BLaER1 treated with 17β-estradiol and CSF1 and Interleukin-3, amounts not matched to agents 10 nM and 100 nM (cell line): ENCODE measurements at regions not wholly inside any gene's neighbourhood (a gene's known extent, or its start where the extent isn't known, plus 50 kb on each side); places are given as distances from the start of the nearest gene placed in this dataset.

Source experiments
- H3K27ac ChIP-seq, 11 experiments: shearing (Covaris generic); formaldehyde crosslinking; 2 replicates each; pipeline ENCODE4 v1.8.1; 2022
- H3K27me3 ChIP-seq, 11 experiments: shearing (Covaris generic); formaldehyde crosslinking; 2 replicates each; pipeline ENCODE4 v1.8.1; 2022
- H3K36me3 ChIP-seq, 11 experiments: shearing (Covaris generic); formaldehyde crosslinking; 2 replicates each; pipeline ENCODE4 v1.8.1; 2022
- H3K4me1 ChIP-seq, 10 experiments: shearing (Covaris generic); formaldehyde crosslinking; 2 replicates each; pipeline ENCODE4 v1.8.1; 2022
- H3K4me2 ChIP-seq, 11 experiments: shearing (Covaris generic); formaldehyde crosslinking; 2 replicates each; pipeline ENCODE4 v1.8.1; 2022
- H3K4me3 ChIP-seq, 10 experiments: shearing (Covaris generic); formaldehyde crosslinking; 2 replicates each; pipeline ENCODE4 v1.8.1; 2022
- H3K9ac ChIP-seq, 11 experiments: shearing (Covaris generic); formaldehyde crosslinking; 2 replicates each; pipeline ENCODE4 v1.8.1; 2022
- H3K9me3 ChIP-seq, 11 experiments: shearing (Covaris generic); formaldehyde crosslinking; replicated peaks in 1 of 11; 2 replicates each; pipeline ENCODE4 v1.8.1; 2022
- H4K20me1 ChIP-seq, 11 experiments: shearing (Covaris generic); formaldehyde crosslinking; 2 replicates each; pipeline ENCODE4 v1.8.1; 2022
- Cebpa-rat ChIP-seq, 11 experiments: shearing (Covaris generic); IDR thresholded peaks; 2 replicates each; pipeline ENCODE4 v1.8.1; 2022

DNA sequence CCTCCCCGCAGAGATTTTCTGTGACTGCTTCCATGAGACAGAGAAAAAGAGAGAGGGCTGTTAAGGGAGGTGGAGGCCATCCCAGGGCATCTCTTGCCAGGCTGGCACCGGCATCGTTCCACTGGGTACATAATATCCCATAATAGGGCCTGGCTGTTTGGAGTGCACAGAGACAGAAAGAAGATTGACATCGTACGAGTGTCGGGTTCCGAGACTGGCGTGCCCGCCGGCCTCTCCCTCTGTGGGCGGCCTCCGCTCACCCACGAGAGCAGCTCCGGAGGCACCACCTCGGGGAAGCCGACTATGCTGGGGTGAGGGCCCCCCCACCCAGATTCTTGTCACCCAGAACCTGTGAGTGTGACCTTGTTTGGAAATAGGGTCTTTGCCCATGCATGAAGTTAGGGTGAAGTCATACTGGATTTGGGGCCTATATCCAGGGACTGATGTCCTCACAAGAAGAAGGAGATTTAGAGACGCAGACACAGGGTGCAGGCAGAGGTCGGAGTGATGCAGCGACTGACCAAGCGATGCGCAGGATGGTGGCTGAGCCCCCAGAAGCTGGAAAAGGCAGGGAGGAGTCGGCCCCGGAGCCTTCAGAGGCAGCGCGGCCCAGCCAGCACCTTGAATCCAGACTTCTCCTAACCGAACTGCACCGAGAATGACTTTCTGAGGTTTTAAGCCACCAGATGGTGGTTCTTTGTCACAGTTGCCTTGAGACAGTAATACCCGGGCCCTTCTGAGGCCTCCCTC is 101.8 kb upstream of the CIBAR2 start:
- no peak overlapping the region for H3K4me3 ChIP-seq
- no peaks in the 10 kb centered on the region for H3K27me3 ChIP-seq
- no peak for TF ChIP-seq Cebpa-rat (IDR thresholded peaks at IDR 0.05)
- peaks cover 0 to 17% (median 0%) of the 10 kb centered on the region in 11 experiments; a peak in 3 of 22 replicates for H4K20me1 ChIP-seq
- H3K27ac ChIP-seq = no peak overlapping the region; a peak in 3 of 22 replicates
- H3K4me1 ChIP-seq = peaks cover 3 to 49% (median 28%) of the 10 kb centered on the region in 10 experiments; a peak in 16 of 20 replicates
- H3K4me2 ChIP-seq = peak overlapping the region in 2 of 11 experiments; percentile 19 to 20; a peak in 3 of 22 replicates
- no peaks in the 10 kb centered on the region for H3K36me3 ChIP-seq
- no peak overlapping the region for H3K9ac ChIP-seq
- H3K9me3 ChIP-seq = no peaks in the 10 kb centered on the region

- Histone ChIP-seq H4K20me1 (peaks cover 0 to 13% (median 0%) of the 10 kb centered on the region in 11 experiments; a peak in 3 of 22 replicates), H3K36me3 (no peaks in the 10 kb centered on the region), H3K9ac (no peak overlapping the region), H3K4me3 (no peak overlapping the region), H3K27ac (no peak overlapping the region), H3K9me3 (no peaks in the 10 kb centered on the region), H3K4me2 (0 out of 22 replicates have a peak overlapping the region, but pooled peaks of 1 of the 11 experiments have one; percentile 9), H3K27me3 (peaks cover 0 to 12% (median 0%) of the 10 kb centered on the region in 11 experiments; a peak in 3 of 22 replicates), H3K4me1 (peaks cover 15 to 64% (median 42%) of the 10 kb centered on the region in 10 experiments)
- TF ChIP-seq Cebpa-rat (IDR thresholded peaks at IDR 0.05) = no peak
These were observed 103.3 kb upstream of the CIBAR2 start for GRCh38 chr16:85215478-85216118.

DNA sequence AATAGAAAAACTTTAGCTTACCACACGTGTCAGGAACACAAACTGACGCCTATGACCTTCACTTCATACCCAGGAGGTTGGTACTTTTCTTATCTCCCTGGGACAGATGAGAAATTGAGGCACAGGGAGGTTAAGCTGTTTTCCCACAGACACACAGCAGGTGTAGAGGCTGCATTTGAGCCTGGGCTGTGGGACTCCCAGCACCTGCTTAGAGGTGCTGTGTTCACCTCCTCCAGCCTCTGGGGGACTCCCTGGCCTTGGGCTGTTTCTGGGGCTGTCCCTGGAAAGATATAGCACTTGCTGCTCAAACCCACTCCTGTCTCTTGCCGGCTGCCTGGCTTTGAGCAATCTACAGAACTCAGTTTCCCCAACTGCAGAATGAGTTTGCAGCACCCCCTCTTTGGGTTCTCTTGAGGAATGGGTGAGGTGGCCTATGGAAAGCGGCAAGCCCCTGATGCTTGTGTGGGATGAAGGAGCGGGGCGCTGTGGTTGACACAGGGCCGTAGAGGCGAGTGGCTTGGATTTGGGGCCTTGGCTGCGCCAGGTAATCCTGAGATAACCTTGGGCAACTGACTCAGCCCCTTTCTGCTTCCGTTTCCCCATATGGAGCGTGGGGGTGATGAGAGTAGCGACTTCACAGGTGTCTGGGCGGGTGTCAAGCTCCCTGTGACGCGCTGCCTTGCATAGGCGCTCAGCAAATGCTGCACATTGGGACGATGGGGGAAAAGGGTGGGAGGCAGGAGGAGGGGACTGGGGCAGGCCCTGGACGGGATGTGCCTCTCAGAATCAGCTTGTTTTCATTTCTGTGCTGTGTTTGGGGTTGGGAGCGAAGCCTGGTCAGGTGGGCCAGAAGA is 104.5 kb upstream of the CIBAR2 start:
- Histone ChIP-seq H3K27ac (no peak overlapping the region), H3K4me2 (peak overlapping the region in 4 of 11 experiments; percentile 7 to 37 (median 16); a peak in 5 of 22 replicates), H3K4me3 (no peak overlapping the region), H4K20me1 (peaks cover 0 to 13% (median 0%) of the 10 kb centered on the region in 11 experiments; a peak in 2 of 22 replicates), H3K9ac (no peak overlapping the region), H3K36me3 (no peaks in the 10 kb centered on the region), H3K9me3 (no peaks in the 10 kb centered on the region), H3K4me1 (peaks cover 25 to 71% (median 51%) of the 10 kb centered on the region in 10 experiments), H3K27me3 (peaks cover 0 to 13% (median 0%) of the 10 kb centered on the region in 11 experiments; a peak in 3 of 22 replicates)
- no peak for TF ChIP-seq Cebpa-rat (IDR thresholded peaks at IDR 0.05)

DNA sequence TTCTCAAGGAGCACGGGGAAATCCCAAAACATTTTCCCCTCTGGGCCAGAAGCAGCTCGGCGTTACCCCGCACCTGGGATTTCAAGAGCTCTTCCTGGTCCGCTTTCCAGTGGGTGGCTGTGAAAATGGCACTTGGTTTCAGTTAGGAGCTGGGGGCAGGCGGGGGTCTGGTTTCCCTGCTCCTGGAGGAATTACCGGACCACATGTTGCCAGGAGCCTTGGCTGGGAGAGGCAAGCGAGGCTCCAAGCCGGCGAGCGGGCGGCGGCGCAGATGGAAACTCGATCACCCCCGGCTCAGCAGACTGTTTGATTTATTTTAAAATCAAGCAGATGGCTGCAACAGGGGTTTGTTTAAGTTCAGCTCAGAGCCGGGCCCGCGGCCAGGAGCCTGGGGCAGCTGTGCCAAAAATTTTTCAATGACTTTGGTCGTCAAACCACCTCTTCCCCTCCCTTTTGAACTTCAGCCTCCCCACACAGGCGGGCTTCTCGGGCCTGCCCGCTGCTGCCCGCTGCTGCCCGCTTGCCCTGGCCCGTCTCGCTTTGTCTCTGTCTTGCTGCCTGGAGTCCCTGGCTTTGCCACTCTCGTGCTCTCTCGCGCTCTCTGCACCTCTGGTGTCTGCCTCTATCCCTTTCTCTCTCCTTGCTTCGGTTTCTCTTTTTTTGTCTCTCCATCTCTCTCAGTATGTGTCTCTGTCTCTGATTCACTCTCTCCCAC is 108.0 kb upstream of the CIBAR2 start:
- TF ChIP-seq Cebpa-rat (IDR thresholded peaks at IDR 0.05) = no peak
- peak overlapping the region; percentile 75 to 99 (median 90) for H3K4me2 ChIP-seq
- peaks cover 0 to 23% (median 0%) of the 10 kb centered on the region in 11 experiments; a peak in 3 of 22 replicates for H3K27me3 ChIP-seq
- peak overlapping the region; percentile 7 to 91 (median 74); a peak in 21 of 22 replicates for H3K27ac ChIP-seq
- peak overlapping the region; percentile 39 to 84 (median 75); a peak in 21 of 22 replicates for H3K9ac ChIP-seq
- H3K4me3 ChIP-seq = peak overlapping the region; percentile 24 to 52 (median 39); a peak in 16 of 20 replicates
- no peaks in the 10 kb centered on the region for H3K9me3 ChIP-seq
- H3K36me3 ChIP-seq = no peaks in the 10 kb centered on the region
- H4K20me1 ChIP-seq = no peaks in the 10 kb centered on the region; a peak in 1 of 22 replicates
- peaks cover 57 to 79% (median 71%) of the 10 kb centered on the region in 10 experiments for H3K4me1 ChIP-seq

DNA sequence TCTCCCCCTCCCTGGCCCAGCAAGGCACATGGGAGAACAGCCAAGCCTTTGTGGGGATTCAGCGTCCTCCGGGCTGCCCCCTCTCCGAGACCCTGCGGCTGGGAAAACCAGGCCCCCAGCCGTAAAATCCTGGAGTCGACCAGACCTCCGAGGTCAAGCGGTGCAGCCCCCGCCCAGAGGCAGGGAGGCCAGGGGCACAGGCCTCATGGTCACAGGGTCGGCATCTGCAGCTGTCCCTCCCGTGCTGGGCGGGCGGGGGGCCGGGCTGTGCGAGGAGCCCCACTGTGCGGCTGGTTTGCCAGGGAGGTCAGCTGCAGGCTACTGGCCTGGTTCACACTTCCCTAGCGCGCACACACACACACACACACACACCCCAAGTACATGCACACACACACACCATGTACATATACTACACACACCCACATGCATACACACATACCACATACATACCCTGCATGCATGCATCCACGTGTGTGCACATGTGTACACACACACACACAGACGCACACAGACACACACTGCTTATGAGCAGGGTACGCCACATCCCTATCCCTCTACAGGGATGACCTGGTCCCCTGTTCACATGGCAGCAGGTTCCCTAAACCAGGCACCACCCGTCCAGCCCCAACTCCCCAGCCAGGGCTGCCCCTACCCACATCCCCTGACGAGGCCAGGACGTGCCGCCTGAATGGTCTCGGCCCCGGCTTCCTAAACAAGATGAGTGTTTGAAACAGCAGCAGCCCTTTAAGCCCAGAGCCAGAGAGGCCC is 108.9 kb upstream of the CIBAR2 start:
- TF ChIP-seq Cebpa-rat (IDR thresholded peaks at IDR 0.05) = no peak
- H4K20me1 ChIP-seq = no peaks in the 10 kb centered on the region; a peak in 1 of 22 replicates
- H3K4me1 ChIP-seq = peaks cover 59 to 87% (median 80%) of the 10 kb centered on the region in 10 experiments
- H3K4me2 ChIP-seq = peak overlapping the region; percentile 78 to 99 (median 87)
- peak overlapping the region in 10 of 11 experiments; percentile 23 to 91 (median 77); a peak in 20 of 22 replicates for H3K27ac ChIP-seq
- H3K27me3 ChIP-seq = peaks cover 0 to 23% (median 0%) of the 10 kb centered on the region in 11 experiments; a peak in 3 of 22 replicates
- peak overlapping the region in 3 of 10 experiments; percentile 14 to 37 (median 31); a peak in 4 of 20 replicates for H3K4me3 ChIP-seq
- no peaks in the 10 kb centered on the region for H3K36me3 ChIP-seq
- peak overlapping the region in 10 of 11 experiments; percentile 21 to 84 (median 69); a peak in 19 of 22 replicates for H3K9ac ChIP-seq
- H3K9me3 ChIP-seq = peaks cover 0 to 6% (median 0%) of the 10 kb centered on the region in 11 experiments; a peak in 2 of 22 replicates

DNA sequence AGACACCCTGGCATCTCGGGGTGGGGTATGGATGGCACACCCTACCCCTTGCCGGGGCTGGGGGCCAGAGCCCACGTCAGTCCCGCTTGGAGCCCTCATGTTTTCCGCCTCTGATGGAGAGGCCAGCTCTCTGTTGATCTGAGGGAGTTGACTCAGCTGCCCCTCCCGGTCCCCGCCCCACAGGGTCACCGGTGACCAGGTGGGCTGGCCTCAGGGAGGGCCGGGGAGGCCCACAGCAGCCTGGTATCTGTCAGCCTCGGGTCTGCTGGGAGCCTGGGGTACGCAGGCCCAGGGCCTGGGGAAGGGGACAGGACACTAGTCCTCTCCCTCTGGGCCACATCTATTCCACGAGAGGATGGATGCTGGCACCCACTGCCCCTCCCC is 109.5 kb upstream of the CIBAR2 start:
- H3K27ac ChIP-seq = peak overlapping the region in 10 of 11 experiments; percentile 23 to 91 (median 77); a peak in 20 of 22 replicates
- peaks cover 64 to 91% (median 84%) of the 10 kb centered on the region in 10 experiments for H3K4me1 ChIP-seq
- H3K36me3 ChIP-seq = no peaks in the 10 kb centered on the region
- peaks cover 0 to 6% (median 0%) of the 10 kb centered on the region in 11 experiments; a peak in 2 of 22 replicates for H3K9me3 ChIP-seq
- peak overlapping the region; percentile 78 to 99 (median 87) for H3K4me2 ChIP-seq
- H3K9ac ChIP-seq = peak overlapping the region in 10 of 11 experiments; percentile 21 to 77 (median 68); a peak in 19 of 22 replicates
- TF ChIP-seq Cebpa-rat (IDR thresholded peaks at IDR 0.05) = no peak
- H3K27me3 ChIP-seq = peaks cover 0 to 23% (median 0%) of the 10 kb centered on the region in 11 experiments; a peak in 3 of 22 replicates
- peaks cover 0 to under 1% (median 0%) of the 10 kb centered on the region in 11 experiments; a peak in 1 of 22 replicates for H4K20me1 ChIP-seq
- peak overlapping the region in 3 of 10 experiments; percentile 14 to 37 (median 31); a peak in 5 of 20 replicates for H3K4me3 ChIP-seq
